B cell (primary cell): ENCODE measurements at regions not wholly inside any gene's neighbourhood (a gene's known extent, or its start where the extent isn't known, plus 50 kb on each side); places are given as distances from the start of the nearest gene placed in this dataset.

ENCODE experiments used
- EZH2 ChIP-seq: IDR thresholded peaks from 2 replicates; pipeline ENCODE4 v1.6.1; 2012; ENCODE audit warnings: borderline replicate concordance, low read depth, mild to moderate bottlenecking, moderate library complexity, low read length; ENCODE audit not compliant: insufficient read depth, poor library complexity, severe bottlenecking
- TF ChIP-seq, protein P1 (sequence below): fragments of 200-600 bp; IDR thresholded peaks from one replicate; pipeline ENCODE4 v1.8.0; 2022; ENCODE audit warnings: antibody characterized with exemption, mild to moderate bottlenecking

DNA sequence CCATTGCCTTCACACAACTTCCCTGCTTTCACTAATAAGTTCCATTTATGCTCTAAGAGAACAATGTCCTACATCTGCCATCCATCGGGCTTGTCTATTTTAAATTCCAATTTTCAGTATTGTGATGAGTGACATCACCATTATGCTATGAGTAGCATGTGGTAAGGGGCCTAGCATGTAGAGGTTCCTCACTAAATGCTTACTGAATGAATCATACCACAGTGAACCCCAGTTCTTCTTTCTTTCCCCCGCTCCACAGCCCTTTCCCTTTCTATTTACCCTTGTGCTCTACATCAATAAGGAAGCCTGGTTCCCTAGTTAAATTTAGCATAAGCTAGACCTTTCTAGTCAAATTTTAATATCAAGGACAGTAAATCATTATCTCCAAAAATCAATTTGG, 195.0 kb upstream of the RGS18 start:
- TF ChIP-seq, protein P1, sequence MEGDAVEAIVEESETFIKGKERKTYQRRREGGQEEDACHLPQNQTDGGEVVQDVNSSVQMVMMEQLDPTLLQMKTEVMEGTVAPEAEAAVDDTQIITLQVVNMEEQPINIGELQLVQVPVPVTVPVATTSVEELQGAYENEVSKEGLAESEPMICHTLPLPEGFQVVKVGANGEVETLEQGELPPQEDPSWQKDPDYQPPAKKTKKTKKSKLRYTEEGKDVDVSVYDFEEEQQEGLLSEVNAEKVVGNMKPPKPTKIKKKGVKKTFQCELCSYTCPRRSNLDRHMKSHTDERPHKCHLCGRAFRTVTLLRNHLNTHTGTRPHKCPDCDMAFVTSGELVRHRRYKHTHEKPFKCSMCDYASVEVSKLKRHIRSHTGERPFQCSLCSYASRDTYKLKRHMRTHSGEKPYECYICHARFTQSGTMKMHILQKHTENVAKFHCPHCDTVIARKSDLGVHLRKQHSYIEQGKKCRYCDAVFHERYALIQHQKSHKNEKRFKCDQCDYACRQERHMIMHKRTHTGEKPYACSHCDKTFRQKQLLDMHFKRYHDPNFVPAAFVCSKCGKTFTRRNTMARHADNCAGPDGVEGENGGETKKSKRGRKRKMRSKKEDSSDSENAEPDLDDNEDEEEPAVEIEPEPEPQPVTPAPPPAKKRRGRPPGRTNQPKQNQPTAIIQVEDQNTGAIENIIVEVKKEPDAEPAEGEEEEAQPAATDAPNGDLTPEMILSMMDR: no peak
- no peak for TF ChIP-seq EZH2
